KMS-11 (cell line): ENCODE measurements at regions not wholly inside any gene's neighbourhood (a gene's known extent, or its start where the extent isn't known, plus 50 kb on each side); places are given as distances from the start of the nearest gene placed in this dataset.

Source experiments
- H2AFZ ChIP-seq: fragments of 200-600 bp; sonication (generic); 2 replicates; pipeline ENCODE4 v1.6.1; 2016; ENCODE audit warnings: antibody characterized with exemption, mixed run types, low read depth
- H3K27ac ChIP-seq: fragments of 200-600 bp; sonication (generic); 2 replicates; pipeline ENCODE4 v1.6.1; 2016; ENCODE audit warnings: mild to moderate bottlenecking, mixed run types
- H3K27me3 ChIP-seq: fragments of 200-600 bp; sonication (generic); 2 replicates; pipeline ENCODE4 v1.6.1; 2017; ENCODE audit warnings: mild to moderate bottlenecking, low read depth, mixed run types, moderate library complexity; ENCODE audit not compliant: insufficient read depth
- H3K36me3 ChIP-seq: fragments of 200-600 bp; sonication (generic); 2 replicates; pipeline ENCODE4 v1.6.1; 2017; ENCODE audit warnings: mild to moderate bottlenecking, mixed run types; ENCODE audit not compliant: insufficient read depth
- H3K4me1 ChIP-seq: fragments of 200-600 bp; sonication (generic); 2 replicates; pipeline ENCODE4 v1.6.1; 2016; ENCODE audit warnings: mild to moderate bottlenecking, low read depth, mixed run types; ENCODE audit not compliant: poor library complexity, severe bottlenecking
- H3K4me2 ChIP-seq: fragments of 200-600 bp; sonication (generic); 2 replicates; pipeline ENCODE4 v1.7.0; 2016; ENCODE audit warnings: mild to moderate bottlenecking, mixed run types
- H3K4me3 ChIP-seq: fragments of 200-600 bp; sonication (generic); IDR thresholded peaks from 2 replicates; pipeline ENCODE4 v1.6.1; 2017; ENCODE audit warnings: low read depth, low read length, mixed read lengths; ENCODE audit not compliant: insufficient read depth
- H3K79me2 ChIP-seq: fragments of 200-600 bp; sonication (generic); 2 replicates; pipeline ENCODE4 v1.6.1; 2016; ENCODE audit warnings: low read depth, mixed run types; ENCODE audit not compliant: insufficient read depth
- H3K9ac ChIP-seq: fragments of 200-600 bp; sonication (generic); 2 replicates; pipeline ENCODE4 v1.6.1; 2016; ENCODE audit warnings: mild to moderate bottlenecking, mixed run types
- H4K20me1 ChIP-seq: fragments of 200-600 bp; sonication (generic); 2 replicates; pipeline ENCODE4 v1.6.1; 2016; ENCODE audit warnings: mild to moderate bottlenecking, mixed run types; ENCODE audit not compliant: insufficient read depth
- TF ChIP-seq, protein P1 (sequence below): fragments of 200-600 bp; sonication (generic); conservative IDR thresholded peaks from 2 replicates; pipeline ENCODE4 v1.6.1; 2017; ENCODE audit warnings: low read depth, mild to moderate bottlenecking, antibody characterized with exemption, low read length, moderate library complexity, mixed read lengths

DNA sequence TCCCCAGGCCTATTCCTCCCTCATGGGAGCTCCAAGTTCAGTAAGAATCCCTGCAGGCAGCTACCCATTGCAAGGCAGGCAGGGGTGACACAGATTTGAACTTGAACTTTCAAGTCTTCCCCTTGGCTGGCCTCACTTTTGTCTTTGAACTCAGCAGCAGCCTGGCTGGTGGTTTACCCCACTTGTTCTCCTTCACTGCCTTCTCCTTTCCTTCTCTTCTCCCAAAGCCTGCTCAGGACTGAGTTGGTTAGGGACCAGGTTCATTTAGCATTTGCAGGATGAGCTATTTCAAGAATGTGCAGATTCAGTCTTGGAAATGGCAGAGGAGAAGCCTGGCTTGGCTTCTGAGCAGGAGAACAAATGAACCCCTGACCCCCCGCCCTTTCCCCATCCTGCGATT, 67.7 kb upstream of the TBX3 start:
- no peak overlapping the region for H3K4me2 ChIP-seq
- no peak overlapping the region for H3K4me3 ChIP-seq
- no peaks in the 10 kb centered on the region for H3K27me3 ChIP-seq
- H3K79me2 ChIP-seq = no peaks in the 10 kb centered on the region
- H3K27ac ChIP-seq = no peak overlapping the region
- TF ChIP-seq, protein P1, sequence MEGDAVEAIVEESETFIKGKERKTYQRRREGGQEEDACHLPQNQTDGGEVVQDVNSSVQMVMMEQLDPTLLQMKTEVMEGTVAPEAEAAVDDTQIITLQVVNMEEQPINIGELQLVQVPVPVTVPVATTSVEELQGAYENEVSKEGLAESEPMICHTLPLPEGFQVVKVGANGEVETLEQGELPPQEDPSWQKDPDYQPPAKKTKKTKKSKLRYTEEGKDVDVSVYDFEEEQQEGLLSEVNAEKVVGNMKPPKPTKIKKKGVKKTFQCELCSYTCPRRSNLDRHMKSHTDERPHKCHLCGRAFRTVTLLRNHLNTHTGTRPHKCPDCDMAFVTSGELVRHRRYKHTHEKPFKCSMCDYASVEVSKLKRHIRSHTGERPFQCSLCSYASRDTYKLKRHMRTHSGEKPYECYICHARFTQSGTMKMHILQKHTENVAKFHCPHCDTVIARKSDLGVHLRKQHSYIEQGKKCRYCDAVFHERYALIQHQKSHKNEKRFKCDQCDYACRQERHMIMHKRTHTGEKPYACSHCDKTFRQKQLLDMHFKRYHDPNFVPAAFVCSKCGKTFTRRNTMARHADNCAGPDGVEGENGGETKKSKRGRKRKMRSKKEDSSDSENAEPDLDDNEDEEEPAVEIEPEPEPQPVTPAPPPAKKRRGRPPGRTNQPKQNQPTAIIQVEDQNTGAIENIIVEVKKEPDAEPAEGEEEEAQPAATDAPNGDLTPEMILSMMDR = no peak
- H4K20me1 ChIP-seq = no peaks in the 10 kb centered on the region
- no peaks in the 10 kb centered on the region for H3K4me1 ChIP-seq
- no peaks in the 10 kb centered on the region for H3K36me3 ChIP-seq
- H3K9ac ChIP-seq = no peak overlapping the region
- H2AFZ ChIP-seq = no peak overlapping the region

DNA sequence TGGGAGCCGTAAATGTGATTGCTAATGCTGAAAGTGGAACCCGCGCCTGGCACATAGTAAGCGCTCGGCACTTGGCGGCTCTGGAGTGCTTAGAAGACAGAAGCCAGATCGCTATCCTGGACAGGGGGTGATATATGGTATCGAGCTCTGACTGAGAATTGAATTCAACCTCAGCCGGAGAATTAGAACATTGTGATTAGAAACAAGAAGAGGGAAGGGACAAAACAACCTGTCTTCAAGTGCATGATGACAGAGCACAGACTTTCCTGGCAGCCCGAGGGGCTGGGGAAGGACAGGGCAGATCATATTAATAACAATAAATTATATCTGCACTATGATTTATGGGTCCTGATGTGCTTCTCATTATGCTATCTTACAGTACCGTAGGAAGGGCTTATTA, 66.9 kb upstream of the TBX3 start:
- Histone ChIP-seq H4K20me1 (no peaks in the 10 kb centered on the region), H3K27ac (no peak overlapping the region), H3K9ac (no peak overlapping the region), H3K36me3 (no peaks in the 10 kb centered on the region), H3K4me1 (no peaks in the 10 kb centered on the region), H2AFZ (no peak overlapping the region), H3K79me2 (no peaks in the 10 kb centered on the region), H3K4me2 (no peak overlapping the region), H3K27me3 (no peaks in the 10 kb centered on the region), H3K4me3 (no peak overlapping the region)
- TF ChIP-seq, protein P1 = no peak

DNA sequence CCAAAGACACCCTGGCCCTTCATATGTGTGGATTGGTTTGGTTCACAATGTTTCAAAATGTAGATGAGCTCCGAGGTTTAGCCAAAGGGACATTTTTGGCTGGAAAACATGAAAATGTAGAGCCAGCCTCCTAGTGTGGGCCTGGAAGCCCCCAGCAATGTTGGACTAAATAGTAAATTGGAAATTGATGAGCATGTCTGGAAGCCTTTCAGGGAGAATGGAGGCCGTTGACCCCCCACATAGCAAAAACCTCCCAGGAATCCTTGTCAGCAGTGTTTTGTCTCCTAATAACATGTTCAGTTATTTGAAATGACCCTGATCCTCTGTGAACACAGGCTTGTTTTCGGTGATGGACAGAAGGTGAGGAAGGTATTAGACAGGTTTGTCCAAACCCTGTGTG, 65.1 kb upstream of the TBX3 start:
- no peaks in the 10 kb centered on the region for H3K4me1 ChIP-seq
- no peaks in the 10 kb centered on the region for H4K20me1 ChIP-seq
- H3K4me2 ChIP-seq = no peak overlapping the region
- no peak overlapping the region for H3K9ac ChIP-seq
- H2AFZ ChIP-seq = no peak overlapping the region
- no peaks in the 10 kb centered on the region for H3K79me2 ChIP-seq
- H3K27ac ChIP-seq = no peak overlapping the region
- no peaks in the 10 kb centered on the region for H3K36me3 ChIP-seq
- TF ChIP-seq, protein P1 = no peak
- no peaks in the 10 kb centered on the region for H3K27me3 ChIP-seq
- no peak overlapping the region for H3K4me3 ChIP-seq

DNA sequence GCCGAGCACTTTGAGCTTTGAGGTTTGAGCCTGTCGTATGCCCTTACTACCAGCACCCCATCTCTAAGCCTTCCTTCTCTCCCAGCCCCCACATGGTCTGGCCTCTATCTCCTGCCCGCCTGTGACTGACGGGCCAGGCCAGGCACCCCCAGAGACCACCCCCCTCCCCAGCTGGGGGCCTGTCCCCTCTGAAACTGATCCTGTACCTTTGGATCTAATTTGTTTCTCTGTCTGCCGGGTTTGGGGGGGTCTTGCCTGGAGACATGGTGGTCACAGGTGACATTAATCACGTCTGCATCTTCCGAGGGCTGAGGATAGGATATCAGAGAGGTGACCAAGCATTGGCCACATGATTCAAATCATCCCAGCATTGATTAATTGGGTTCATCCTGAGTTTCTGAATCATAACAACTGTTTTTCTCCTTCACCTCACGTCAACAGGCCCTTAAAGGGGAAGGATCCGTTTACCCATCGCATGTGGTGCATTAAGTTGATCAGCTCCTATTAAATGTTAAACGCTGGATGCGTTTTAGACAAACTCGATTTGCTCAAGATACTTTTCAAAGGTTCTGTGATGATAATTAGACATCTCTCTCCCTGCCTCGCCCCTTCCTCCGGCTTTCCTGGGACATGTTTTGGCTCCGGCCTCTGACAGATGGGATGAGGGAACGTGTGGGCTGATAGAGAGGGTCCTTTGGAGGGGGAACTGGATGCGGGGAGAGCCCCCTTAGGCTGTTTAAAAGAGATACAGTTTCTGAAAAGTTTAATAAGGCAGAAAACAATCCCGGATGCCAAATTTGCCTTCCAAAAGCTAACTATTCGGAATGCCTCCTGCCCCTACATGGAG, 63.3 kb upstream of the TBX3 start:
- no peaks in the 10 kb centered on the region for H4K20me1 ChIP-seq
- no peaks in the 10 kb centered on the region for H3K79me2 ChIP-seq
- no peak overlapping the region for H3K9ac ChIP-seq
- no peak overlapping the region for H3K4me2 ChIP-seq
- no peak overlapping the region for H3K27ac ChIP-seq
- H3K4me3 ChIP-seq = no peak overlapping the region
- H3K36me3 ChIP-seq = no peaks in the 10 kb centered on the region
- no peaks in the 10 kb centered on the region for H3K4me1 ChIP-seq
- H3K27me3 ChIP-seq = no peaks in the 10 kb centered on the region
- H2AFZ ChIP-seq = no peak overlapping the region
- TF ChIP-seq, protein P1 = no peak
